ENCODE measurements at regions not wholly inside any gene's neighbourhood (a gene's known extent, or its start where the extent isn't known, plus 50 kb on each side); places are given as distances from the start of the nearest gene placed in this dataset.
A peak's percentile ranks its signal among the peaks of the same experiment; 100 is the strongest.

DNA sequence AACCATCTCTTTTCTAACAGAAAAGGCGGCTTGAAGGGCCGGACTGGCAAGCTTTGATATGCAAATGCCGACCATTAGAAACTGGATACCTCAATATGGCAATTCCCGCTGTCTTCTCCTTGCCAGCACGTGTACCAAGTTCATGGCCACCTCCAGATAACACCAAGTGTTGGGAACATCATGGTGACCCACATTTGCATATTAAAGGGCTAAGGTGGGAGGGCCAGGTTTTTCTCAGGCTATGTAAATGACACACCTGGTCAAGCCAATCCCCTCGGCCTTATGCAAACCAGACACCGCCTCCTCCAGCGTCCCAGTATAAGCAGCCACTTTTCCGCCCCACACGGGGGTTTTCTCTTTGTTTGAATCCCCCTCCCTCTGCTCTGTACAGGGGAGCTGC lies 110.7 kb downstream of the DACT2 start (continued):
- TF ChIP-seq, protein P1, sequence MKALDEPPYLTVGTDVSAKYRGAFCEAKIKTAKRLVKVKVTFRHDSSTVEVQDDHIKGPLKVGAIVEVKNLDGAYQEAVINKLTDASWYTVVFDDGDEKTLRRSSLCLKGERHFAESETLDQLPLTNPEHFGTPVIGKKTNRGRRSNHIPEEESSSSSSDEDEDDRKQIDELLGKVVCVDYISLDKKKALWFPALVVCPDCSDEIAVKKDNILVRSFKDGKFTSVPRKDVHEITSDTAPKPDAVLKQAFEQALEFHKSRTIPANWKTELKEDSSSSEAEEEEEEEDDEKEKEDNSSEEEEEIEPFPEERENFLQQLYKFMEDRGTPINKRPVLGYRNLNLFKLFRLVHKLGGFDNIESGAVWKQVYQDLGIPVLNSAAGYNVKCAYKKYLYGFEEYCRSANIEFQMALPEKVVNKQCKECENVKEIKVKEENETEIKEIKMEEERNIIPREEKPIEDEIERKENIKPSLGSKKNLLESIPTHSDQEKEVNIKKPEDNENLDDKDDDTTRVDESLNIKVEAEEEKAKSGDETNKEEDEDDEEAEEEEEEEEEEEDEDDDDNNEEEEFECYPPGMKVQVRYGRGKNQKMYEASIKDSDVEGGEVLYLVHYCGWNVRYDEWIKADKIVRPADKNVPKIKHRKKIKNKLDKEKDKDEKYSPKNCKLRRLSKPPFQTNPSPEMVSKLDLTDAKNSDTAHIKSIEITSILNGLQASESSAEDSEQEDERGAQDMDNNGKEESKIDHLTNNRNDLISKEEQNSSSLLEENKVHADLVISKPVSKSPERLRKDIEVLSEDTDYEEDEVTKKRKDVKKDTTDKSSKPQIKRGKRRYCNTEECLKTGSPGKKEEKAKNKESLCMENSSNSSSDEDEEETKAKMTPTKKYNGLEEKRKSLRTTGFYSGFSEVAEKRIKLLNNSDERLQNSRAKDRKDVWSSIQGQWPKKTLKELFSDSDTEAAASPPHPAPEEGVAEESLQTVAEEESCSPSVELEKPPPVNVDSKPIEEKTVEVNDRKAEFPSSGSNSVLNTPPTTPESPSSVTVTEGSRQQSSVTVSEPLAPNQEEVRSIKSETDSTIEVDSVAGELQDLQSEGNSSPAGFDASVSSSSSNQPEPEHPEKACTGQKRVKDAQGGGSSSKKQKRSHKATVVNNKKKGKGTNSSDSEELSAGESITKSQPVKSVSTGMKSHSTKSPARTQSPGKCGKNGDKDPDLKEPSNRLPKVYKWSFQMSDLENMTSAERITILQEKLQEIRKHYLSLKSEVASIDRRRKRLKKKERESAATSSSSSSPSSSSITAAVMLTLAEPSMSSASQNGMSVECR (CRISPR knock-in tag; IDR thresholded peaks at IDR 0.05; ENCODE audit: borderline replicate concordance) = no peak
- TF ChIP-seq ATF6 (CRISPR knock-in tag; IDR thresholded peaks at IDR 0.05) (no peak), ELF4 (CRISPR knock-in tag; IDR thresholded peaks at IDR 0.05; ENCODE audit: low read depth) (no peak), AFF4 (CRISPR knock-in tag; IDR thresholded peaks at IDR 0.05; ENCODE audit: borderline replicate concordance) (no peak), TEAD1 (CRISPR knock-in tag; IDR thresholded peaks at IDR 0.05) (0 out of 2 replicates have a peak, but pooled peaks have one; percentile 22), TCF7 (CRISPR knock-in tag; IDR thresholded peaks at IDR 0.05; ENCODE audit: low read depth) (no peak), SP1 (CRISPR knock-in tag; conservative IDR thresholded peaks at IDR 0.05) (peak; percentile 50; the same call in 1 of the 2 replicates), SMAD4 (CRISPR knock-in tag; IDR thresholded peaks at IDR 0.05) (no peak), ZBTB21 (CRISPR knock-in tag; IDR thresholded peaks at IDR 0.05; ENCODE audit: borderline replicate concordance) (no peak), FOXK1 (CRISPR knock-in tag; IDR thresholded peaks at IDR 0.05) (peak; percentile 55; the same call in 1 of the 2 replicates), NFATC4 (CRISPR knock-in tag; IDR thresholded peaks at IDR 0.05) (no peak), ZNF423 (CRISPR knock-in tag; IDR thresholded peaks at IDR 0.05) (no peak), IRF1 (CRISPR knock-in tag; IDR thresholded peaks at IDR 0.05) (no peak), MAX (CRISPR knock-in tag; IDR thresholded peaks at IDR 0.05) (peak; percentile 73)
- TF ChIP-seq, protein P2, sequence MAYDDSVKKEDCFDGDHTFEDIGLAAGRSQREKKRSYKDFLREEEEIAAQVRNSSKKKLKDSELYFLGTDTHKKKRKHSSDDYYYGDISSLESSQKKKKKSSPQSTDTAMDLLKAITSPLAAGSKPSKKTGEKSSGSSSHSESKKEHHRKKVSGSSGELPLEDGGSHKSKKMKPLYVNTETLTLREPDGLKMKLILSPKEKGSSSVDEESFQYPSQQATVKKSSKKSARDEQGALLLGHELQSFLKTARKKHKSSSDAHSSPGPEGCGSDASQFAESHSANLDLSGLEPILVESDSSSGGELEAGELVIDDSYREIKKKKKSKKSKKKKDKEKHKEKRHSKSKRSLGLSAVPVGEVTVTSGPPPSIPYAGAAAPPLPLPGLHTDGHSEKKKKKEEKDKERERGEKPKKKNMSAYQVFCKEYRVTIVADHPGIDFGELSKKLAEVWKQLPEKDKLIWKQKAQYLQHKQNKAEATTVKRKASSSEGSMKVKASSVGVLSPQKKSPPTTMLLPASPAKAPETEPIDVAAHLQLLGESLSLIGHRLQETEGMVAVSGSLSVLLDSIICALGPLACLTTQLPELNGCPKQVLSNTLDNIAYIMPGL (CRISPR knock-in tag; IDR thresholded peaks at IDR 0.05) = no peak
- TF ChIP-seq, protein P3, sequence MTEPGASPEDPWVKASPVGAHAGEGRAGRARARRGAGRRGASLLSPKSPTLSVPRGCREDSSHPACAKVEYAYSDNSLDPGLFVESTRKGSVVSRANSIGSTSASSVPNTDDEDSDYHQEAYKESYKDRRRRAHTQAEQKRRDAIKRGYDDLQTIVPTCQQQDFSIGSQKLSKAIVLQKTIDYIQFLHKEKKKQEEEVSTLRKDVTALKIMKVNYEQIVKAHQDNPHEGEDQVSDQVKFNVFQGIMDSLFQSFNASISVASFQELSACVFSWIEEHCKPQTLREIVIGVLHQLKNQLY (CRISPR knock-in tag; IDR thresholded peaks at IDR 0.05) = no peak
- TF ChIP-seq, protein P4, sequence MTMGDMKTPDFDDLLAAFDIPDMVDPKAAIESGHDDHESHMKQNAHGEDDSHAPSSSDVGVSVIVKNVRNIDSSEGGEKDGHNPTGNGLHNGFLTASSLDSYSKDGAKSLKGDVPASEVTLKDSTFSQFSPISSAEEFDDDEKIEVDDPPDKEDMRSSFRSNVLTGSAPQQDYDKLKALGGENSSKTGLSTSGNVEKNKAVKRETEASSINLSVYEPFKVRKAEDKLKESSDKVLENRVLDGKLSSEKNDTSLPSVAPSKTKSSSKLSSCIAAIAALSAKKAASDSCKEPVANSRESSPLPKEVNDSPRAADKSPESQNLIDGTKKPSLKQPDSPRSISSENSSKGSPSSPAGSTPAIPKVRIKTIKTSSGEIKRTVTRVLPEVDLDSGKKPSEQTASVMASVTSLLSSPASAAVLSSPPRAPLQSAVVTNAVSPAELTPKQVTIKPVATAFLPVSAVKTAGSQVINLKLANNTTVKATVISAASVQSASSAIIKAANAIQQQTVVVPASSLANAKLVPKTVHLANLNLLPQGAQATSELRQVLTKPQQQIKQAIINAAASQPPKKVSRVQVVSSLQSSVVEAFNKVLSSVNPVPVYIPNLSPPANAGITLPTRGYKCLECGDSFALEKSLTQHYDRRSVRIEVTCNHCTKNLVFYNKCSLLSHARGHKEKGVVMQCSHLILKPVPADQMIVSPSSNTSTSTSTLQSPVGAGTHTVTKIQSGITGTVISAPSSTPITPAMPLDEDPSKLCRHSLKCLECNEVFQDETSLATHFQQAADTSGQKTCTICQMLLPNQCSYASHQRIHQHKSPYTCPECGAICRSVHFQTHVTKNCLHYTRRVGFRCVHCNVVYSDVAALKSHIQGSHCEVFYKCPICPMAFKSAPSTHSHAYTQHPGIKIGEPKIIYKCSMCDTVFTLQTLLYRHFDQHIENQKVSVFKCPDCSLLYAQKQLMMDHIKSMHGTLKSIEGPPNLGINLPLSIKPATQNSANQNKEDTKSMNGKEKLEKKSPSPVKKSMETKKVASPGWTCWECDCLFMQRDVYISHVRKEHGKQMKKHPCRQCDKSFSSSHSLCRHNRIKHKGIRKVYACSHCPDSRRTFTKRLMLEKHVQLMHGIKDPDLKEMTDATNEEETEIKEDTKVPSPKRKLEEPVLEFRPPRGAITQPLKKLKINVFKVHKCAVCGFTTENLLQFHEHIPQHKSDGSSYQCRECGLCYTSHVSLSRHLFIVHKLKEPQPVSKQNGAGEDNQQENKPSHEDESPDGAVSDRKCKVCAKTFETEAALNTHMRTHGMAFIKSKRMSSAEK (CRISPR knock-in tag; IDR thresholded peaks at IDR 0.05; ENCODE audit: borderline replicate concordance) = no peak
- TF ChIP-seq, protein P5, sequence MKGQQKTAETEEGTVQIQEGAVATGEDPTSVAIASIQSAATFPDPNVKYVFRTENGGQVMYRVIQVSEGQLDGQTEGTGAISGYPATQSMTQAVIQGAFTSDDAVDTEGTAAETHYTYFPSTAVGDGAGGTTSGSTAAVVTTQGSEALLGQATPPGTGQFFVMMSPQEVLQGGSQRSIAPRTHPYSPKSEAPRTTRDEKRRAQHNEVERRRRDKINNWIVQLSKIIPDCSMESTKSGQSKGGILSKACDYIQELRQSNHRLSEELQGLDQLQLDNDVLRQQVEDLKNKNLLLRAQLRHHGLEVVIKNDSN (CRISPR knock-in tag; IDR thresholded peaks at IDR 0.05) = 0 out of 2 replicates have a peak, but pooled peaks have one; percentile 36
- TF ChIP-seq, protein P6, sequence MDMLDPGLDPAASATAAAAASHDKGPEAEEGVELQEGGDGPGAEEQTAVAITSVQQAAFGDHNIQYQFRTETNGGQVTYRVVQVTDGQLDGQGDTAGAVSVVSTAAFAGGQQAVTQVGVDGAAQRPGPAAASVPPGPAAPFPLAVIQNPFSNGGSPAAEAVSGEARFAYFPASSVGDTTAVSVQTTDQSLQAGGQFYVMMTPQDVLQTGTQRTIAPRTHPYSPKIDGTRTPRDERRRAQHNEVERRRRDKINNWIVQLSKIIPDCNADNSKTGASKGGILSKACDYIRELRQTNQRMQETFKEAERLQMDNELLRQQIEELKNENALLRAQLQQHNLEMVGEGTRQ (CRISPR knock-in tag; IDR thresholded peaks at IDR 0.05) = peak; percentile 25; the same call in 1 of the 2 replicates
